DMS79 treated with DMSO at 0.1 percent for 48 hours (cell line): ENCODE measurements at regions not wholly inside any gene's neighbourhood (a gene's known extent, or its start where the extent isn't known, plus 50 kb on each side); places are given as distances from the start of the nearest gene placed in this dataset.

Source experiments
- DNase-seq: peaks from one replicate; lab custom pipeline; 2025; lab: John Stamatoyannopoulos, UW

DNA sequence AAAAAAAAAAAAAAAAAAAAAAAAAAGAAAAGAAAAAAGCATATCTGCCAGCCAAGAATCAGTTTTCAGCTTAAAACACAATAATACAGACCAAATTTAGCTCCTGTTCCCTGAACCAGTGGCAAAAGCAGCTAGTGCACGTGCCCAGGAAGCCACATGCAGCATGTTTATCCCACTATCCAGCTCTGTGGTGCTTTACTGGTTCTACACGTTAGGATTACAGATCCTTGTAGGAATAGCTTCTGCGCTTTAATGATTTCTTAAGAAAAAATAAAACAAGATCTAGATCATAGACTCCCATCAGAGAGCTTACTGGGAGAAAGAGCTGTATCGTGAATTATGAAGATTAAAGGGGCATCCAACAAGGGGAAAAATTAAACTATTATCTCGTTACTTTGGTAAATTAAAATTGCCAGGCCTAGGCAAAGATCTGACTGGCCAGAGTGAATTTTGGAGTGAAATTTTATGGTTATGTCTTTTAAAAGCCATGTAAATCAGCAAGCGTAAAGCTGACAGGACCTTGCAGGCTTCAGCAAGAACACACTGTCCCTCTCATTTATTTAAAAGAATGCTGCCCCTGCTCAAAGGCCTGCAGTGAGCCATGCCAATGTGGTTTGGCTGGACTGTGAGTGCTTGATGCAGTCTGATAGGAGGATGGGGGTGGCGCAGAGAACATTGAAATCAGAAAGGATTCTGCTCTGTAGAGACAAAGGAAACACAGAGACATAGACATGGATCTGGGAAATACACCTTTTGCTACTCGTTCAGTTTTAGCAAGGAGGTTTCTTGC lies 177.3 kb upstream of the PHYHIPL start:
- DNase-seq, result no peak

DNA sequence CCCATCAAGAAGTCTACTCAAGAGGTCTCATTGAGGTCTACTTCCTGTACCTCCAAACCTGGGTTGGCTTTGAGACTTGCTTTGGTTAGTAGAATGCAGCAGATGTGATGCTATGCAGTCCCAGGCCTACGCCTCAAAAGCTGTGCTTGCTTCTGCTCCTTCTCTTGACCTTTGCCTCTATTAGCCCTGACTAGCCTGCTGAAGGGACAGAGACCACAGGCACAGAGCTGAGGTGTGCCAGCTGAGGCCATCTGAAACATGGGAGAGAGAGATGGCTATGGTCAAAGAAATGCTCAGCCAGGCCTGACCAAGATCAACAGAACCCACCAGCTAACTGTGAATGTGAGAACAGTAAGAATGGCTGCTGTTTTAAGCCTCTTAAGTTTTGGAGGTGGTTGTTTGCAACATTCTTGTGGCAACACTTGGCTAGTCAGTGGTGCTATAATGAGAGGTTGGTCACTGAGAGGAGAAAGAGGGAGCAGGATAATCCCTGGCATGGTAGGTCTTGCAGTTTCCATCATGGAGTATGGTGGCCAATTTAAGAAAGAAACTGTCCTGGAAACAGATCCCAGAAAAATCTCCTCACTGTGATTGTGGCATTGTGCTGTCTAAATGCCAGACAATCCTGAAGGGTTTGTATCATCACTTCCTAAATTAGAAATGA lies 176.1 kb upstream of the PHYHIPL start:
- no peak for DNase-seq

DNA sequence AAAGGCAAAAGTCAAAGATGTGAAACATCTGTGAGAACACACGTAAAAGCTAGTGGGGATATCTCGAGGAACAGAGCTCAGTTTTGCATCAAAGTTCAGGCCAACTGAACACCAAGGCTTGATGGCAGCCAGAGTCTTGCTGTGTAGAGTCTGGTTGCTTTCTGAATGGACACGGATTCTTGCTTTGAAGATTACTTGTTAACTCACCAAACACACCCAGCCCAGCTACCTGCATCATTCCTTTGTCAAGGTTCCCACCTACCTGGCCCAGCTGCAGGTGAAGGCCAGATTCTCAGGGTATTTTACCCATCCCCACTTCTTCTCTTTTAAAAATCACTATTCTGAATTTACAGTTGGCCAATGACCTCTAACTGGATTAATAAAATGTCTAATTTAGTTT lies 174.4 kb upstream of the PHYHIPL start:
- no peak for DNase-seq

DNA sequence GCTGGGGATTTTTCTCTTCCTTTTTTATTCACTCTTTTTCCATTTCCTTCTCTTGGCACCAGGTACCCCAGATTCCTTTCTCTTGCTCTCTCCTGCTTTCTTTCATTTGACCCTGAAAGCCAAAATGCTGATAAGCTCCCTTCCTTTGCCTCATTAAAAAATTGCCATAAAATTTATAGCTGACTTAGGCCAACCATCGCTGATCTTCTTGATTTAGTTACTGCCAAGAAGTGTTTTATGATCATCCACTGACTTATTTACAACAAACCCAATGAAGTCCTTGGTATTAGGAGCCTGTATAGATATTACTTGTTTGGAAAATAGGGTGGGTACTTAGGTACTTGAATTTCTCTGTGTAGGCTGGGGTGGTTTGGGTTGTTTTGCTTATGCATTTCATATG lies 173.2 kb upstream of the PHYHIPL start:
- DNase-seq, result no peak

DNA sequence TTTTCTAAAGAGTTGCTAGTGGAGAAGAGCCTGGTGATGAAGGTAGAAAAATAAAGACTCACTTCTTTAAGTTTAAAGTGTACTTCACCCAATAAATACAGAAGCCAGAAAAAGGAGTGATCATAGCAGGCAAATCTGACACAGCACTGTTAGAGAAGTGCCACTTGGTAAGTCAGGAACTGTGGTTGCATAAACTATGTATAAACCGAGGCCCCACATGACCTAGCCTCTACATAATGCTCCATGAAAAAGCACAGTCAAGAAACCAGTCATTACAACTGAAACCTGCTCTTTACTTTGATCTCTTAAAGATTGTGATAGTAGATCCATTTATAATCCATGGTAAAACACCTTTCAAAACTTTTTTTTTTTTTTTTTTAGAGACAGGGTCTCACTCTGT lies 172.1 kb upstream of the PHYHIPL start:
- no peak for DNase-seq

DNA sequence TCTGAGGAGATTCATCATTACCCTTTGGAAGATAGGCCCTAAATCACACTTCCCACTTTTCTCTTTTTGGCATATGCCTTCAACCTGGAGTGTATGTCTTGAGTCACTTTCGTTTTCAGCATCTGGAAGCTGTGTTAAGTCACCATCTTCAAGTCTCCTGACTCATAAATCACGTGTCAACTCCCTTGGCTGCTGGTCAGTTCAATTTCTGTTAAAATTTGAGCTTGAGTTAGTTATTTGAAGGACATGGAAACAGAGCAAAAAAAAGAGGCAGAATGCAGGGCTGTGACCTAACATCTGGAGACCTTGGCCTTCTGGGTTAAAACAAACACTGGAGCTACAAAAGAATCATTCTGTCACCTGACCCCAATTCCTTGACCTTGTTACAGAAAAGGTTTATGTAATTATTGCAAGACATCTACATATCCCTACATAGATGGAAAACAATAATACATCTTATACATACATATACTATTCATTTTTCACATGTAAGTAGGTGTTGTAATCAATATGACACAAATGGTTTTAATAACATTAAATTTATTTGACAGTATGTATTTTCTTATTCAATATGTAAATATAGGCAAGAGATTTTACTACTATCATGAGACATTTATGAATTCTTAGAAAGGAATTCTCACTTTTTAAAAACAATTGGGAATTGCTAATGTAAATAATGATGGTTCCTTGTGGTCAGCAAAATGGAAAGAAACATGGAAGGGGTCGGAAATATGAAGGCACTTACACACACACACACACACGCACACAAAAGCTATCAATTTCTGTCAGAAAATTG lies 169.7 kb upstream of the PHYHIPL start:
- no peak for DNase-seq

DNA sequence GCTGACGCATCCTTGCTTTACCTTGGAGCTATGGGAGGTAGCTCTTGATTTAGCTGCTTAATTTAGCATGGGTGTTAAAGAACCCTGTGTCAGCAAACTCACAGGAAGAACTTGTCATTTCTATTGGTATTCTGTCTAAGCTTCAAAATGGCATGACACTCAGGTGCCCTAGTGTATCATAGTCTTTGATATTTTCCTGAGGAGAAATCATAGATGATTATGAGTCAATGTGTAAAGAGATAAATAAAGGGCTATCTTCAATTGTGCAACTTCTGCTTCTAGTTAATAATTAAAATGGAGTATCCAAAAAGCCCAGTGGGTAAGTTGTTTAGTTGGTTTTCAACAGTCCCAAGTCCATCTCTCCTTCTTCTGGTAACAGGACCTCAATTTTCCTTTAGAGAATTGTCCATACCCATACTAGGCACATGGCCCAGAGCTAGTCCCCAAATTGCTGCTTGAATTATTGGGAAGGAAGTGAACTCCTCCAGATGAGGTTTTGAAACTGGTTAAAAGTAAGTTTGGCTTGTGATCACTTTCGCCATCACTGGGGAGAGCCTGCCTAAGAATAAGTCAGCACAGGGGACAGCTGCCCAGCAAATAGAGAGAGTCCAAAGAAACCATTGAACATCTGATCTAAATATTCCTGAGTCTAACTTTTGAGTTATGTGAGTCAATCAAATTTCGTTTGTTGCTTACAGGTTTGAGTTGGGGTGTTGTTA lies 169.0 kb upstream of the PHYHIPL start:
- DNase-seq, result no peak

DNA sequence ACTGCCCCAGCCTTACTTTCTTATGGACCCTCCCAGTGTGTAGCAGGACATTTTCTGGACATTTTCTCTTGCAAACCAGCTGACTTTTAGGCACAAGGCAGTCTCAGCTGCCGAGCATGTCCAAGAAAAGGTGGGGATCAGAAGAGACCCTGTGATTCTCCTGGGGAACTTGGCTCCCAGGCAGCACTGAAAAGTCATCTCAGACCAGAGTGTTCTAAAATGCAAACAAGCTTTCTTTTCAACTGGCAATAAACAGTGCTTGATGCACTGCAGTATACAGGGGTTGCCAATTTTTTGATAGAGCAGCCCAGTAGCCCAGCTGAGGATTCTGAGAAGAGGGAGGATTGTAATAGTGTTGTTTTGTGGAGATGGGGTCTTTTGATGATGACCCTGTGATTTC lies 168.0 kb upstream of the PHYHIPL start:
- no peak for DNase-seq

DNA sequence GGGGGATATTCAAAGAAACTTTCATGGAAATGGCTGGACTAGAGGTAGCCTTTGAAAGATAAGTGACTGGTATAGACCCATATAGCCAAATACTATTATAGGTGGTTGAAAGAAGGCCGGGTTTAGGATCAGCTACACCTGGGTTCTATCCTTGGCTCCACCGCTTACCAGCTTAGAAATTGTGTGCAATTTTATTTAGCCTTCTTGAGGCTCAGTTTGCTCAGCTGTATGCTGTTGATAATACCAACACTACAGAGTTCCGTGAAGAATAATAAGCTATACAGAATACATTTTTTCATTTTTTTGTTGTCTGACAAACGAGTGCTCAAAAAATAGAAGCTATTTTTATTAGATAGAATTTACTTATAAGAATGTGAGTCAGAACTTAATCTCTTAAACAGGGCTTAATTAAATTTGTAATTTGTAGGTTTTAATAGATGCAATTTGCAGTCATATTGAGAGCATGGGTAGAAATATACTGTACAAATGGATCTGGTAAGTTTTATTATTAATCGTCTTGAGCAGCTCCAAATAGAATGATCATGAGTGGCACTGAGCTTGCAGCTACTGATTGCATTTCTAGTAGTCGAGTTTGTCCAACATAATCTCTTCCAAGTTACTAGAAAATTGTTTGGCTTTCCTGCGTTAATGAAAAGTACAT lies 164.3 kb upstream of the PHYHIPL start:
- DNase-seq, result no peak

DNA sequence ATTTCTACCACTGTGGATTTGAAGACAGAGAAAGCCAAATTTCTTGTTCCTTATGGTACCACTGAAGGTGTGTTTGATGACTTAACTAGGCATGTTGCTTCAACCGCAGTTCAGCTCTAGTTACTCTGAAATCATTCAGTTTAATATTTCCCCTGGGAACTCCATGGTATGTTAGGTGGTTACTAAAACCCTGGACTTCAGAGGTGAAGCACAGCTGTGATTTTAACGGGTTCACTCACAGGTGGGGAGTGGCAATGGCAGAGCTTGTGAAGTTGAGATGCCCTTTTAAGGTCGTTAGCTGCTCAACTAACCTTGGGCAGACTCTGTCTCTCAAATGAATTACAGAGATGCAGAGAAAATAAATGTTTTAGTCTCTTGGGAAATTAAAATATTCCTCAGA lies 163.6 kb upstream of the PHYHIPL start:
- DNase-seq, result no peak

DNA sequence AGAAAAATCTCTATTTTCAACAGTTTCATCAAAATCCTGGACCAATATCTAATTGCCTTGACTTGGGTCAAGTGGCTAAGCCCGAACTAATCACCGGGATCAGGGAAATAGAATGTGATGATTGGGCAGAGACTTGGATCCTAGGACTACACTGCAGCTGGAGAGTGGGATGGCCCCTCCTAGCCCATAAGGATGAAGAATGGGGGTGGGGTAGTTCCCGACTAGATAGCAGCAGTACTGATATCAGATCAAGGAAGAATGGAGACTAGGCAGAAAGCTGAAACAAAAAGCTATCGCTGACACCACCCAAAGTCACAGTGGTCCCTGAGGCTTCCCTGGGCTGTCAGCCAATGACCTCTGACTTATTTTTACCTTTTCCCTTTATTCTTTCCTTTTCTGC lies 160.4 kb upstream of the PHYHIPL start:
- no peak for DNase-seq

DNA sequence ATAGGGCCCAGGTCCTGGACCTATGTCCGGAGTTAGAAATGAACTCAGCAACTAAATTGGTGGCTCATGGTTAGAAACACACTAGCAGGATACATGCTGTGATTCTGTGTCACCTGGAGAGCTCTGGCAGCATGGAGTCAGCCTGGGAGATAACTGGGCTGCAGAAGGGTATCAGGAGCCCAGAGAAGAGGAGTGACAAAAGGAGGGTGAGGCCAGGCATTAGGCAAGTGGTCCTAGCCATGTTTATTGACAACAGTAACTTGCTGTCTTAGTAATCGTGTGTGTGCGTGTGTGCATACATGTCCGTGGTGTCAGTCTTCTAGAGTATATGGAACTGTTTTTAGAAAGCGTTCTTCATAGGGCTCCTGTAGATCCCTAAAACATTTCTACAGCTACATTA lies 157.5 kb upstream of the PHYHIPL start:
- DNase-seq, result no peak

DNA sequence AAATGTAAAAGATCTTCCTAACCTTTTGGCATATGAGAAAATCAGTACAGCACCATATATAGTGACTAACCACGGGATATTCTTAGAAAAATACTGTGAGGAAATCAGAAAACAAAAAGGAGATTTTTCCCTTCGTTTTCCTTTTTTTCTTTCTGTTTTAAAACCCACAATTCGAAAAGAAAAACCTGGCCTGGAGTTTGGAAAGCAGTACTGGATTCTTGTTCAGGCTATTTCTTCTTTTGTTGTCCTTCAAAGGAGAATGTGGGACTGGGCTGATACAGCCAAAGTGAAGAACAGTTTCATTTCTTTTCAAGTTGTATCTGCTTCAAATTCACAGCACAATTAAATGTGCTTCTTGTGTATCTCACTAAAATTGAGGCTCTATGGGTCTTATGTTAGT lies 156.8 kb upstream of the PHYHIPL start:
- DNase-seq, result no peak

DNA sequence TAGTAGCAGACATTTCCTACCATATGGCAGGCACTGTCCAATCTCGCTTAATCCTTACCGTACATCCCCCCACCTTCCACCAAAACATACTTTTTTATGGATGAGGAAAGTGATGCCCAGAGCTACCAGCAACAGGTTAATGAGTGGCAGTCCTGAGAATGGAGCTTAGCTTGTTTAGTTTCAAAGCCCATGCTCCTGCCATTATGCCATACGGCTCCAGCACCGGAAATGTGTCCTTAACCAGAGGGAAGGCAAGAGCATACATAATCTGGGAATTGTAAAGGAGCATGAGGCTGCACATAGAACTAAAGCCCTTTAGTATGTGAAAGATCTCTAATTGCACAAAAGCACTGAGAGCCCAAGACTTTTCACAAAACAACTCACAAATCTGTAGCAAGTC lies 155.9 kb upstream of the PHYHIPL start:
- no peak for DNase-seq

DNA sequence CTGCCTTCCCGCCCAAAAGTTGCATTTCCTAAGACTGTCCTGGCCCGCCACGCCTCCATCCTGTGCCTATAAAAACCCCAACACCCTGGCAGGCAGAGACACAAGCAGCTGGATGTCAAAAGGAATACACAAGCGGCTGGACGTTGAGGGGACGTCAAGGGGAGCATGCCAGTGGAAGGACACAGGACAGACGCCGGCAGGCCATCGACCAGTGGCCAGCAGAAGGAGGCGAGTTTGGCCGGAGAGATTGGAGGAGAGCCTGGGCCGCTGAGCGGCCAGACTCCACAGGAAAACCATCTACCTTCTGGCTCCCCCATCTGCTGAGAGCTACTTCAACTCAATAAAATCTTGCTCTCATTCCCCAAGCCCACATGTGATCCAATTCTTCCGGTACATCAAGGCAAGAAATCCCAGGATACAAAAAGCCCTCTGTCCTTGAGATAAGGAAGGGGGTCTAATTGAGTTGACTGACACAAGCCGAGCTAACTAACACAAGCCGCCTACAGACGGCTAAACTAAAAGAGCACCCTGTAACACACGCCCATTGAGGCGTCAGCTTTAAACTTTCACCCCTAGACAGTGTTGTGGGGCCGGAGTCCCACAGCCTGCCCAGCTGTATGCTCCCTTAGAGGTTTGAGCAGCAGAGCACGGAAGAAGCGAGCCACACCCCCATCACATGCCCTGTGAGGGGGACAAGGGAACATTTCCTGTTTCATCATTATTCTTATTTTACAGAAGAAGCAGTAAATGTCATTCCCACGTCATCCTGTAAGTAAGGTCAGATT lies 150.3 kb upstream of the PHYHIPL start:
- no peak for DNase-seq

DNA sequence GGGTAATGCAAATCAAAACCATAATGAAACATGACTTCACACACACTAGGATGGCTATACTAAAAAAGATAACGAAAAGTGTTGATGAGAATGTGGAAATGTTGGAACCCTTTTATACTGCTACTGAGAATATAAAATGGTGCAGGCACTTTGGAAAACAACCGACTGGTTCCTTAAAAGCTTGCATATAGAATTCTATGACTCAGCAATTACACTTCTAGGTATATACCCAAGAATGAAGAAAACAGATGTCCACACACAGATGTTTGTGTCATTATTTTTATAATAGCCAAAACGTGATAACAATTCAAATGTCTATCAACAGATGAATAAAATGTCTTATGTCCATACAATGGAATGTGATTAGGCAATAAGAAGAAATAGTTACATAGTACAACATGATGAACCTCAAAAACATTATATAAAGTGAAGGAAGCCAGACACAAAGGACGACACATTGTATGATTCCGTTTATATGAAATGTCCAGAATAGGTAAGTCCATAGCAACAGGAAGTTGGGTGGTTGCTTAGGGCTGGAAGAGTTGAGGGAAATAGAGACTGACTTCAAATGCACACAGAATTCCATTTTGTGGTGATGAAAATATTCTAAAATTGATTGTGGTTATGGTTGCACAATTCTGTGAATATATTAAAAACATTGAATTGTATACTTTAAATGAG lies 148.3 kb upstream of the PHYHIPL start:
- no peak for DNase-seq

DNA sequence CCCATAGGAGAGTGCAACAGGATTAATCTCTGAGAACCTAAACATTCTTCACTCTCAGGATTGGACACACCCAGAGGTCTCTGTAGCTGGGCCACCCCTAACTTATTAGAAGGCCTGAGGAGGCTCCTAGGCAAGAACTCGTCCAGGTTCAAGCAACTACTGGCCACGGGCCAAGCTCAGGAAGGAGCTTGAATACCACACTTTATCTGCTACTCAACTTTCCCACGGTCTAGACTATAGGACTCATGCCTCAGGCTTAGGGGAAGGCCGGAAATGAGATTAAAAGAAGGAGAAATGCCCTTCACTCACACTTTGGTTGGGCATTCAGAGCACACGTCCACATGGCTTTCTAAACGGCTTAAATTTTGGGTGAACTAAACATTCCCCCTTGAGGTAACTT lies 142.8 kb upstream of the PHYHIPL start:
- no peak for DNase-seq

DNA sequence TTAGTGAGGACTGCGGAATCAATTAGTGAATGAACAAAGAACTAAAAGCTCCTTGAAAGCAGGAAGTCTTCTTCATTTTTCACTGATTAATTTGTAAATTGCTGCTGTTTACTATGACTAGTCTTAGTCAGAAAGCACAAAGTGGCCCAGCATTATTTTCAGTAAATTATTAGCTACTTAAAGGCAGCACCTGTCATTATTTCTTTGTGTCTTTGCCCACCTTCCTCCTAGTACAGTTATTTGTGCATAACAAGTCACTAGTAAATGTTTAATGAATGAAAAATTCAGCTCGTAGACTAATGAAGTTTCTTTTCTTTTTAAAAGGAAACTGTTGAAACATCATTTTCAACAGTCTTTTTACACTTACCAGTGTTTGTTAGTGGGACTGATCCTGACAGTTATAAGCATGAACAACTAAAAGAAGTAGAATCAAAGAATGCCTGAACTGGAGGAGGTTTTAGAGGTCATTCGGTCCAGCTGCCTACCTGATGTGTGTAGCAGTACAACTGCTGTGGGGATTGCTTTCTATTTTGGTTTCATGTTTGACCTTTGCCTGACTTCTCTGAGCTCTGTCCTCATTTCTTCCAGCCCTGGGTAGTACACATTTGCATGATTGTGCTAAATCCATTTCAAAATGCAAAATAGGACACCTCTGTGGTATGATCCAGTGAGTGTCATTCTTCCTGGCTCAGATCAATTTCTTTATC lies 140.0 kb upstream of the PHYHIPL start:
- no peak for DNase-seq

DNA sequence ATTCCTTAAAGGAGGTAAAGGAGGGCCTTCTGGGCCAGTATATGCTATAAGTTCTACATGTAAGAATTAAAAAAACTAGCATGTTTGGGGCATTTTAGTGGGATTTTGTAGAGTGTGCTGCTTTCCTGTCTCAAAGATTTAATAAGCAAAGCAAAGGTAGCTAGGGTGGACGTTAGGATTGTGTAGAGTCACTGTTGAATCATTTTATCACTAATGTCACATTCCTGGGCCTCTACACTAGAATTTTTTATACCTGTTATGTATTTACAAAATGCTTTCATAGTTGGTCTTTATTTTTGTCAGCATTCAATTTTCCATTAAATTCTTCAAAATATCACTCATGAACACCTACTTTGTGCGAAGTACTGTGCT lies 139.4 kb upstream of the PHYHIPL start:
- DNase-seq, result no peak

DNA sequence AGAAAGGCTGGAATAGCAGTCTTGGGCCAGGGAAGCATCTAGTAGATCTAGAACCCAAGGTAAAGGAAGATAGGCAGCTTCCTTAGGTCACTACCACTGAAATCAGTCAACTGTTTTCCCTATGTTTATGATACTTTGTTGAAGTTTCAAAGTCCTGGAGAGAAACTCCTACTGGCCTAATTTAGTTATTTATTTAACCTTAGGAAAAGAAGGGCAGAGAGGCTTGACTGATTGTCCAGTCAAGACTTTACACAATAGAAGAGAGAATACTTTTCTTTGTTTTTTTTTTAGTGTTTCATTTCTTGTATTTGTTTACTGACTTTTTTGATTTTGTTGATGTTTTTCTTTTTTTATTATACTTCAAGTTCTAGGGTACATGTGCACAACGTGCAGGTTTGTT lies 138.9 kb upstream of the PHYHIPL start:
- DNase-seq, result no peak
